H1 (cell line): ENCODE measurements at regions not wholly inside any gene's neighbourhood (a gene's known extent, or its start where the extent isn't known, plus 50 kb on each side); places are given as distances from the start of the nearest gene placed in this dataset.

Experiments used
- CTCF ChIA-PET: fragments of 300-600 bp; sonication (Branson Sonifier 250); formaldehyde crosslinking; loops from one replicate; lab custom pipeline; 2021; ENCODE audit not compliant: partially characterized antibody; lab: Charles Lee
- POLR2A ChIA-PET: fragments of 300-600 bp; sonication (Branson Sonifier 250); formaldehyde crosslinking; loops from one replicate; lab custom pipeline; 2021; ENCODE audit warnings: inconsistent platforms; ENCODE audit not compliant: partially characterized antibody; lab: Charles Lee
- DNase-seq, 2 experiments: peaks; one replicate each; pipeline versions ENCODE4 v3.0.0 to v3.0.0-alpha.2; 2010 to 2022; ENCODE audit warnings: low spot score in 2 of 2, low read depth in 1 of 2, mixed read lengths in 1 of 2
- FAIRE-seq: peaks from 2 replicates; lab custom pipeline; 2011; peaks lifted over from hg19 to GRCh38; lab: Jason Lieb, UNC
- H2AFZ ChIP-seq: 2 replicates; pipeline ENCODE4 v1.8.1; 2012; ENCODE audit warnings: low read length, inconsistent platforms
- H2AK5ac ChIP-seq: 2 replicates; pipeline ENCODE4 v1.6.1; 2013; ENCODE audit warnings: low read depth, low read length
- H2BK120ac ChIP-seq: replicated peaks from 2 replicates; pipeline ENCODE3; 2013; ENCODE audit warnings: low read depth, low read length, inconsistent platforms
- H2BK12ac ChIP-seq: 2 replicates; pipeline ENCODE4 v1.6.1; 2013; ENCODE audit warnings: low read depth, low read length
- H2BK15ac ChIP-seq: 2 replicates; pipeline ENCODE4 v1.6.1; 2013; ENCODE audit warnings: low read length
- H2BK20ac ChIP-seq: 2 replicates; pipeline ENCODE4 v1.6.1; 2013; ENCODE audit warnings: low read length
- H2BK5ac ChIP-seq: 2 replicates; pipeline ENCODE4 v1.6.1; 2013; ENCODE audit warnings: low read depth, low read length
- H3K14ac ChIP-seq: 2 replicates; pipeline ENCODE4 v1.6.1; 2013; ENCODE audit warnings: inconsistent platforms; ENCODE audit not compliant: insufficient read length
- H3K18ac ChIP-seq: 2 replicates; pipeline ENCODE4 v1.6.1; 2013; ENCODE audit warnings: low read length; ENCODE audit errors: extremely low read depth
- H3K23ac ChIP-seq: 2 replicates; pipeline ENCODE4 v1.6.1; 2013; ENCODE audit warnings: inconsistent platforms; ENCODE audit not compliant: insufficient read length
- H3K23me2 ChIP-seq: 2 replicates; pipeline ENCODE4 v1.6.1; 2013; ENCODE audit warnings: low read depth, low read length
- H3K27ac ChIP-seq: 2 replicates; pipeline ENCODE4 v1.6.1; 2011; ENCODE audit warnings: low read depth, low read length, inconsistent platforms
- H3K27me3 ChIP-seq, 4 experiments: replicated peaks in 1 of 4; 1 replicate in 1 of 4; 2 replicates in 3 of 4; pipeline versions ENCODE4 v1.6.1 to v1.8.1; 2011 to 2013; ENCODE audit warnings: low read length in 3 of 4, mild to moderate bottlenecking in 3 of 4, inconsistent platforms in 2 of 4, mixed read lengths in 2 of 4, moderate library complexity in 1 of 4; ENCODE audit not compliant: control insufficient read depth in 3 of 4, insufficient read depth in 3 of 4; ENCODE audit errors: extremely low read depth in 1 of 4
- H3K36me3 ChIP-seq, 4 experiments: 2 replicates each; pipeline versions ENCODE4 v1.6.1 to v1.8.1; 2011 to 2013; ENCODE audit warnings: mild to moderate bottlenecking in 4 of 4, low read length in 3 of 4, moderate library complexity in 2 of 4, control low read depth in 1 of 4, inconsistent platforms in 1 of 4; ENCODE audit not compliant: insufficient read depth in 4 of 4, control insufficient read depth in 2 of 4
- H3K4ac ChIP-seq: replicated peaks from 2 replicates; pipeline ENCODE3; 2013; ENCODE audit warnings: low read length, low read depth, mixed read lengths, inconsistent platforms; ENCODE audit not compliant: insufficient read length
- H3K4me1 ChIP-seq, 4 experiments: replicated peaks in 1 of 4; 1 replicate in 1 of 4; 2 replicates in 3 of 4; pipeline versions ENCODE4 v1.6.1 to v1.8.1; 2011 to 2013; ENCODE audit warnings: low read length in 3 of 4, inconsistent platforms in 2 of 4, mixed read lengths in 1 of 4; ENCODE audit not compliant: insufficient read depth in 4 of 4, control insufficient read depth in 3 of 4
- H3K4me2 ChIP-seq, 2 experiments: 2 replicates each; pipeline versions ENCODE4 v1.6.1 to v1.8.1; 2011 to 2013; ENCODE audit warnings: low read depth in 2 of 2, low read length in 2 of 2, control low read depth in 1 of 2, inconsistent platforms in 1 of 2, mild to moderate bottlenecking in 1 of 2; ENCODE audit not compliant: insufficient read depth in 1 of 2
- H3K4me3 ChIP-seq, 4 experiments: fragments of 200-600, 300-600 bp in 1 of 4; sonication (generic), shearing (Covaris generic), sonication (Bioruptor Twin) in 1 of 4; 2 replicates each; pipeline versions ENCODE4 v1.5.1 to v1.8.1; 2011 to 2016; ENCODE audit warnings: low read length in 4 of 4, low read depth in 3 of 4, control low read depth in 2 of 4, inconsistent platforms in 2 of 4, mild to moderate bottlenecking in 2 of 4, mixed read lengths in 1 of 4, moderate library complexity in 1 of 4; ENCODE audit not compliant: insufficient read depth in 2 of 4; ENCODE audit errors: extremely low read depth in 1 of 4
- H3K56ac ChIP-seq: replicated peaks from 2 replicates; pipeline ENCODE3; 2013; ENCODE audit warnings: low read depth, mild to moderate bottlenecking, mixed read lengths, low read length, inconsistent platforms; ENCODE audit not compliant: insufficient read length
- H3K79me1 ChIP-seq: 2 replicates; pipeline ENCODE4 v1.6.1; 2013; ENCODE audit warnings: low read depth, low read length, control low read depth
- H3K79me2 ChIP-seq, 2 experiments: 2 replicates each; pipeline versions ENCODE4 v1.6.1 to v1.8.1; 2012 to 2013; ENCODE audit warnings: low read length in 2 of 2, mild to moderate bottlenecking in 2 of 2, inconsistent platforms in 1 of 2; ENCODE audit not compliant: insufficient read depth in 2 of 2, control insufficient read depth in 1 of 2
- H3K9ac ChIP-seq, 4 experiments: replicated peaks in 1 of 4; 1 replicate in 1 of 4; 2 replicates in 3 of 4; pipeline versions ENCODE4 v1.6.1 to v1.8.1; 2011 to 2013; ENCODE audit warnings: low read depth in 3 of 4, low read length in 3 of 4, control low read depth in 2 of 4, mild to moderate bottlenecking in 2 of 4, moderate library complexity in 2 of 4, inconsistent platforms in 1 of 4; ENCODE audit errors: extremely low read depth in 1 of 4
- H3K9me3 ChIP-seq, 2 experiments: 2 replicates each; pipeline versions ENCODE4 v1.6.1 to v1.8.1; 2012 to 2013; ENCODE audit warnings: mild to moderate bottlenecking in 2 of 2, moderate library complexity in 2 of 2, control low read depth in 1 of 2, inconsistent platforms in 1 of 2, low read depth in 1 of 2, low read length in 1 of 2, mixed read lengths in 1 of 2; ENCODE audit not compliant: insufficient read depth in 2 of 2
- H4K20me1 ChIP-seq, 2 experiments: replicated peaks in 1 of 2; 2 replicates each; pipeline versions ENCODE3 to v1.8.1; 2011 to 2013; ENCODE audit warnings: inconsistent platforms in 2 of 2, low read length in 2 of 2, mild to moderate bottlenecking in 1 of 2; ENCODE audit not compliant: insufficient read depth in 2 of 2, control insufficient read depth in 1 of 2
- H4K5ac ChIP-seq: 2 replicates; pipeline ENCODE4 v1.6.1; 2013; ENCODE audit warnings: low read length, low read depth, mixed read lengths, inconsistent platforms; ENCODE audit not compliant: insufficient read length
- H4K8ac ChIP-seq: 2 replicates; pipeline ENCODE4 v1.8.0; 2013; ENCODE audit warnings: mild to moderate bottlenecking, moderate library complexity, low read length, inconsistent platforms; ENCODE audit not compliant: insufficient read depth; ENCODE audit errors: extremely low read depth
- H4K91ac ChIP-seq: replicated peaks from 2 replicates; pipeline ENCODE3; 2013; ENCODE audit warnings: low read length, mixed read lengths, inconsistent platforms; ENCODE audit not compliant: insufficient read length
- E2F6 ChIP-seq: IDR thresholded peaks from 2 replicates; pipeline ENCODE4 v1.6.1; 2012; ENCODE audit warnings: inconsistent platforms
- WGBS, 2 experiments: shearing (Covaris generic) in 1 of 2; methylation state at CpG; one replicate each; pipeline versions ENCODE4 v1.1.6 to v1.1.7; 2013 to 2015; ENCODE audit warnings: low lambda C conversion rate in 2 of 2, mixed read lengths in 2 of 2, inconsistent platforms in 1 of 2, low coverage in 1 of 2, missing lambda C conversion rate in 1 of 2; ENCODE audit not compliant: insufficient replicate concordance in 2 of 2, insufficient coverage in 1 of 2, insufficient read length in 1 of 2; ENCODE audit errors: extremely low coverage in 1 of 2, missing lambda C conversion rate in 1 of 2; 5-methylcytosine and 5-hydroxymethylcytosine counted together

- no peak overlapping the region for H3K23ac ChIP-seq
- no peaks in the 10 kb centered on the region for H3K4me1 ChIP-seq
- no peaks in the 10 kb centered on the region for H4K20me1 ChIP-seq
- H2BK120ac ChIP-seq = no peak overlapping the region
- no peak overlapping the region for H4K5ac ChIP-seq
- H3K18ac ChIP-seq = no peak overlapping the region
- FAIRE-seq (no peak), DNase-seq (no peak)
- no peaks in the 10 kb centered on the region for H3K27me3 ChIP-seq
- H2AK5ac ChIP-seq = no peak overlapping the region
- no peak overlapping the region for H3K56ac ChIP-seq
- H2BK15ac ChIP-seq = no peak overlapping the region
- no peak overlapping the region for H2BK5ac ChIP-seq
- no peaks in the 10 kb centered on the region for H3K36me3 ChIP-seq
- H3K9me3 ChIP-seq = no peaks in the 10 kb centered on the region
- POLR2A ChIA-PET = no interaction called here
- no peak overlapping the region for H3K27ac ChIP-seq
- no peak overlapping the region for H3K4me2 ChIP-seq
- H3K9ac ChIP-seq = no peak overlapping the region
- H3K4ac ChIP-seq = no peak overlapping the region
- no peak overlapping the region for H4K91ac ChIP-seq
- CTCF ChIA-PET = interaction anchor here (0.6 to 1.1 kb wide), 2 partner anchors 232 to 233 kb away, joined by 3 read pairs; no protein-coding TSS in a partner anchor
- no peak overlapping the region for H3K14ac ChIP-seq
- no peak overlapping the region for H2BK12ac ChIP-seq
- H2AFZ ChIP-seq = no peak overlapping the region
- no peak overlapping the region for H2BK20ac ChIP-seq
- H3K79me1 ChIP-seq = no peaks in the 10 kb centered on the region
- TF ChIP-seq E2F6 = no peak
- TF ChIP-seq, all 59 proteins: peak for 0
- Histone ChIP-seq H4K8ac (no peak overlapping the region), H3K79me2 (no peaks in the 10 kb centered on the region), H3K23me2 (no peaks in the 10 kb centered on the region), H3K4me3 (no peak overlapping the region)
- WGBS, 2 experiments = 96% methylated on average over 5 of the region's 5 CpGs; no CpG with 5 or more reads in 1 of the 2 experiments
These were observed 1308.4 kb downstream of the CDH8 start for GRCh38 chr16:60727851-60728250.
